HEK293 (cell line): ENCODE measurements at regions not wholly inside any gene's neighbourhood (a gene's known extent, or its start where the extent isn't known, plus 50 kb on each side); places are given as distances from the start of the nearest gene placed in this dataset.

Experiments used
- CTCF ChIA-PET: fragments of 350-600 bp; formaldehyde crosslinking; extraction: SDS; loops from one replicate; lab custom pipeline; 2021; ENCODE audit warnings: antibody characterized with exemption; lab: Yijun Ruan, JAX
- POLR2A ChIA-PET: fragments of 300-600 bp; formaldehyde crosslinking; extraction: SDS; loops from one replicate; lab custom pipeline; 2020; ENCODE audit warnings: antibody characterized with exemption, inconsistent platforms; lab: Yijun Ruan, JAX
- H3K27ac ChIP-seq: fragments of 200-500 bp; sonication (Bioruptor generic); 2 replicates; pipeline ENCODE4 v1.5.1; 2014; ENCODE audit warnings: low read depth, low read length, control low read depth, inconsistent platforms; ENCODE audit errors: extremely low read depth
- H3K36me3 ChIP-seq, 2 experiments: fragments of 200-500 bp in 1 of 2; sonication (Bioruptor generic) in 1 of 2; 1 replicate in 1 of 2; 2 replicates in 1 of 2; pipeline ENCODE4 v1.5.1; 2014 to 2017; ENCODE audit warnings: inconsistent platforms in 2 of 2, low read length in 2 of 2; ENCODE audit not compliant: control insufficient read depth in 2 of 2, insufficient read depth in 1 of 2
- H3K4me1 ChIP-seq: fragments of 200-500 bp; sonication (Bioruptor generic); 2 replicates; pipeline ENCODE4 v1.5.1; 2014; ENCODE audit warnings: mild to moderate bottlenecking, low read length, inconsistent platforms; ENCODE audit not compliant: control insufficient read depth, insufficient read depth
- H3K4me3 ChIP-seq: 2 replicates; pipeline ENCODE4 v1.5.1; 2011; ENCODE audit warnings: low read depth, mild to moderate bottlenecking, control low read depth, low read length, moderate library complexity
- H3K9me3 ChIP-seq: fragments of 200-500 bp; sonication (Bioruptor generic); 2 replicates; pipeline ENCODE4 v1.5.1; 2014; ENCODE audit warnings: low read depth, low read length, inconsistent platforms; ENCODE audit not compliant: control insufficient read depth, insufficient read depth
- CTCF ChIP-seq: fragments of 450-650 bp; formaldehyde crosslinking; IDR thresholded peaks from 2 replicates; pipeline ENCODE4 v1.5.1; 2016; ENCODE audit warnings: missing biosample characterization, missing genetic modification characterization
- KLF16 ChIP-seq: fragments of 450-650 bp; formaldehyde crosslinking; IDR thresholded peaks from 2 replicates; pipeline ENCODE4 v1.5.1; 2017; ENCODE audit warnings: missing biosample characterization, missing genetic modification characterization
- KLF8 ChIP-seq: fragments of 450-650 bp; formaldehyde crosslinking; IDR thresholded peaks from 2 replicates; pipeline ENCODE4 v1.5.1; 2016; ENCODE audit warnings: missing biosample characterization, missing genetic modification characterization
- PATZ1 ChIP-seq: fragments of 450-650 bp; formaldehyde crosslinking; IDR thresholded peaks from 2 replicates; pipeline ENCODE4 v1.5.1; 2016; ENCODE audit warnings: missing biosample characterization, missing genetic modification characterization
- PRDM1 ChIP-seq: fragments of 450-650 bp; formaldehyde crosslinking; IDR thresholded peaks from 2 replicates; pipeline ENCODE4; 2016; ENCODE audit warnings: missing biosample characterization, missing genetic modification characterization
- PRDM10 ChIP-seq: fragments of 450-650 bp; formaldehyde crosslinking; IDR thresholded peaks from 2 replicates; pipeline ENCODE4 v1.5.1; 2016; ENCODE audit warnings: missing biosample characterization, missing genetic modification characterization
- REST ChIP-seq: fragments of 450-650 bp; formaldehyde crosslinking; IDR thresholded peaks from 2 replicates; pipeline ENCODE4 v1.5.1; 2016; ENCODE audit warnings: missing biosample characterization, missing genetic modification characterization
- SP3 ChIP-seq: fragments of 450-650 bp; formaldehyde crosslinking; IDR thresholded peaks from 2 replicates; pipeline ENCODE4 v1.5.1; 2016; ENCODE audit warnings: missing biosample characterization, missing genetic modification characterization
- TCF7L2 ChIP-seq: IDR thresholded peaks from 2 replicates; pipeline ENCODE4 v1.6.1; 2011; ENCODE audit warnings: low read depth, mild to moderate bottlenecking, inconsistent platforms, low read length, moderate library complexity, borderline replicate concordance
- WT1 ChIP-seq: fragments of 450-650 bp; formaldehyde crosslinking; IDR thresholded peaks from 2 replicates; pipeline ENCODE4 v1.5.1; 2016; ENCODE audit warnings: missing biosample characterization, missing genetic modification characterization
- ZBTB1 ChIP-seq: fragments of 450-650 bp; formaldehyde crosslinking; IDR thresholded peaks from 2 replicates; pipeline ENCODE4 v1.5.1; 2016; ENCODE audit warnings: missing biosample characterization, missing genetic modification characterization
- ZBTB7A ChIP-seq: fragments of 450-650 bp; formaldehyde crosslinking; IDR thresholded peaks from 2 replicates; pipeline ENCODE4 v1.5.1; 2016; ENCODE audit warnings: low read depth, missing biosample characterization, missing genetic modification characterization
- ZNF184 ChIP-seq: fragments of 450-650 bp; IDR thresholded peaks from 2 replicates; pipeline ENCODE4 v1.5.1; 2018; ENCODE audit warnings: missing biosample characterization, mild to moderate bottlenecking, missing genetic modification characterization
- ZNF202 ChIP-seq: fragments of 450-650 bp; formaldehyde crosslinking; IDR thresholded peaks from 2 replicates; pipeline ENCODE4 v1.5.1; 2016; ENCODE audit warnings: missing biosample characterization, missing genetic modification characterization, borderline replicate concordance
- ZNF214 ChIP-seq: fragments of 450-650 bp; formaldehyde crosslinking; IDR thresholded peaks from 2 replicates; pipeline ENCODE4 v1.5.1; 2017; ENCODE audit warnings: missing biosample characterization, mild to moderate bottlenecking, missing genetic modification characterization, borderline replicate concordance
- ZNF221 ChIP-seq: fragments of 450-650 bp; formaldehyde crosslinking; IDR thresholded peaks from 2 replicates; pipeline ENCODE4 v1.5.1; 2017; ENCODE audit warnings: missing biosample characterization, missing genetic modification characterization, borderline replicate concordance
- ZNF23 ChIP-seq: fragments of 450-650 bp; formaldehyde crosslinking; IDR thresholded peaks from 2 replicates; pipeline ENCODE4 v1.5.1; 2016; ENCODE audit warnings: missing biosample characterization, missing genetic modification characterization, borderline replicate concordance
- ZNF239 ChIP-seq: fragments of 450-650 bp; formaldehyde crosslinking; IDR thresholded peaks from 2 replicates; pipeline ENCODE4 v1.5.1; 2016; ENCODE audit warnings: missing biosample characterization, missing genetic modification characterization
- ZNF391 ChIP-seq: fragments of 450-650 bp; formaldehyde crosslinking; IDR thresholded peaks from 2 replicates; pipeline ENCODE4 v1.5.1; 2016; ENCODE audit warnings: low read depth, missing biosample characterization, missing genetic modification characterization, borderline replicate concordance
- ZNF449 ChIP-seq: fragments of 450-650 bp; formaldehyde crosslinking; IDR thresholded peaks from 2 replicates; pipeline ENCODE4 v1.5.1; 2017; ENCODE audit warnings: missing biosample characterization, mild to moderate bottlenecking, missing genetic modification characterization, moderate library complexity
- ZNF521 ChIP-seq: fragments of 450-650 bp; formaldehyde crosslinking; IDR thresholded peaks from 2 replicates; pipeline ENCODE4 v1.5.1; 2017; ENCODE audit warnings: missing biosample characterization, mild to moderate bottlenecking, missing genetic modification characterization

- TF ChIP-seq ZBTB7A, result no peak
- 0 out of 2 replicates have a peak, but pooled peaks have one; percentile 50 for TF ChIP-seq REST (tag by site-specific recombination)
- TF ChIP-seq, all 188 proteins: peak for 1
- no peaks in the 10 kb centered on the region for H3K4me1 ChIP-seq
- no peaks in the 10 kb centered on the region for H3K9me3 ChIP-seq
- ChIA-PET POLR2A (no interaction called here), CTCF (interaction anchor here (0.6 kb wide), 1 partner anchor 252 kb away, joined by 4 read pairs; no protein-coding TSS in a partner anchor)
- no peak overlapping the region for H3K4me3 ChIP-seq
- no peak overlapping the region for H3K27ac ChIP-seq
- H3K36me3 ChIP-seq, result no peaks in the 10 kb centered on the region
These were observed 191.7 kb downstream of the TRIM27 start for GRCh38 chr6:28732052-28732451.

- Histone ChIP-seq H3K4me3 (peak overlapping the region; percentile 52), H3K4me1 (no peaks in the 10 kb centered on the region), H3K9me3 (no peaks in the 10 kb centered on the region), H3K27ac (no peak overlapping the region), H3K36me3 (no peaks in the 10 kb centered on the region)
- POLR2A ChIA-PET, result interaction anchor here (1.0 to 2.5 kb wide), 7 partner anchors 8 to 250 kb away, joined by 3 to 12 read pairs (median 4); no protein-coding TSS in a partner anchor
- CTCF ChIA-PET, result interaction anchor here (0.7 to 1.5 kb wide), 4 partner anchors 9 to 78 kb away, joined by 3 to 5 read pairs (median 4); no protein-coding TSS in a partner anchor
- peak; percentile 75; the same call in 1 of the 2 replicates for TF ChIP-seq ZNF449 (tag by site-specific recombination)
- peak; percentile 79 for TF ChIP-seq PRDM10
- TF ChIP-seq PRDM1, result 0 out of 2 replicates have a peak, but pooled peaks have one; percentile 6
- TF ChIP-seq ZNF521 (tag by site-specific recombination), result no peak
- 0 out of 2 replicates have a peak, but pooled peaks have one; percentile 2 for TF ChIP-seq KLF8 (tag by site-specific recombination)
- no peak for TF ChIP-seq ZNF221 (tag by site-specific recombination)
- no peak for TF ChIP-seq WT1 (tag by site-specific recombination)
- TF ChIP-seq ZNF23 (tag by site-specific recombination), result no peak
- no peak for TF ChIP-seq ZNF184 (tag by site-specific recombination)
- no peak for TF ChIP-seq TCF7L2
- no peak for TF ChIP-seq ZNF214 (tag by site-specific recombination)
- TF ChIP-seq CTCF (tag by site-specific recombination), result no peak
- 0 out of 2 replicates have a peak, but pooled peaks have one; percentile 6 for TF ChIP-seq ZNF391 (tag by site-specific recombination)
- no peak for TF ChIP-seq ZNF202 (tag by site-specific recombination)
- no peak for TF ChIP-seq KLF16
- TF ChIP-seq ZBTB1 (tag by site-specific recombination), result no peak
- TF ChIP-seq ZNF239 (tag by site-specific recombination), result no peak
- TF ChIP-seq PATZ1, result peak; percentile 77
- no peak for TF ChIP-seq SP3
These were observed 189.3 kb downstream of the TRIM27 start for GRCh38 chr6:28734443-28734959.
